IMR-90 (cell line): ENCODE measurements at regions not wholly inside any gene's neighbourhood (a gene's known extent, or its start where the extent isn't known, plus 50 kb on each side); places are given as distances from the start of the nearest gene placed in this dataset.

ENCODE experiments used
- ATAC-seq: fragments of 200-7000 bp; cut with Tn5 transposase; 2 replicates; pipeline ENCODE4 v1.9.1; 2020; ENCODE audit warnings: low read depth, mild to moderate bottlenecking, moderate library complexity
- BruUV-seq: library from RNA; stranded (reverse); fragments of 400-500 nt; replicated peaks from 2 replicates; lab custom pipeline; 2021; lab: Mats Ljungman, UMichigan
- CTCF ChIA-PET: fragments of 300-600 bp; formaldehyde crosslinking; extraction: SDS; loops from one replicate; lab custom pipeline; 2021; ENCODE audit warnings: antibody characterized with exemption; lab: Yijun Ruan, JAX
- POLR2A ChIA-PET: fragments of 300-600 bp; sonication (Branson Sonifier 250); formaldehyde crosslinking; loops from one replicate; lab custom pipeline; 2022; ENCODE audit warnings: antibody characterized with exemption; ENCODE audit not compliant: unreplicated experiment; lab: Charles Lee
- DNase-seq: peaks from one replicate; pipeline ENCODE4 v3.0.0; 2013
- H2AFZ ChIP-seq: replicated peaks from 2 replicates; pipeline ENCODE3; 2013; ENCODE audit warnings: low read length, mild to moderate bottlenecking; ENCODE audit not compliant: poor library complexity
- H2AK5ac ChIP-seq: 2 replicates; pipeline ENCODE4 v1.6.1; 2013; ENCODE audit warnings: low read depth, low read length, inconsistent platforms
- H2AK9ac ChIP-seq: replicated peaks from 2 replicates; pipeline ENCODE3; 2013; ENCODE audit warnings: mild to moderate bottlenecking, low read depth, low read length, moderate library complexity; ENCODE audit not compliant: poor library complexity
- H2BK120ac ChIP-seq: 2 replicates; pipeline ENCODE4 v1.6.1; 2013; ENCODE audit warnings: low read depth, low read length, inconsistent platforms
- H2BK15ac ChIP-seq: 3 replicates; pipeline ENCODE4 v1.6.1; 2013; ENCODE audit warnings: low read depth, low read length, inconsistent platforms
- H2BK20ac ChIP-seq: 2 replicates; pipeline ENCODE4 v1.6.1; 2013; ENCODE audit warnings: low read depth, mild to moderate bottlenecking, inconsistent platforms, low read length, moderate library complexity
- H2BK5ac ChIP-seq: 2 replicates; pipeline ENCODE4 v1.6.1; 2013; ENCODE audit warnings: mild to moderate bottlenecking, low read depth, low read length, inconsistent platforms; ENCODE audit not compliant: poor library complexity, severe bottlenecking
- H3K14ac ChIP-seq: replicated peaks from 2 replicates; pipeline ENCODE4 v1.6.1; 2013; ENCODE audit warnings: low read depth, low read length, inconsistent platforms
- H3K18ac ChIP-seq: 2 replicates; pipeline ENCODE4 v1.6.1; 2013; ENCODE audit warnings: low read depth, low read length, control low read depth
- H3K23ac ChIP-seq: 2 replicates; pipeline ENCODE4 v1.6.1; 2013; ENCODE audit warnings: low read depth, low read length, inconsistent platforms
- H3K27ac ChIP-seq: 2 replicates; pipeline ENCODE4 v1.5.1; 2013; ENCODE audit warnings: mild to moderate bottlenecking, control low read depth, low read length; ENCODE audit not compliant: insufficient read depth
- H3K27me3 ChIP-seq: 2 replicates; pipeline ENCODE4 v1.6.1; 2013; ENCODE audit warnings: low read length; ENCODE audit not compliant: control insufficient read depth, insufficient read depth
- H3K36me3 ChIP-seq: 2 replicates; pipeline ENCODE4 v1.6.1; 2013; ENCODE audit warnings: low read length, mixed read lengths; ENCODE audit not compliant: control insufficient read depth, insufficient read depth
- H3K4ac ChIP-seq: 2 replicates; pipeline ENCODE4 v1.6.1; 2013; ENCODE audit warnings: low read depth, low read length, inconsistent platforms
- H3K4me1 ChIP-seq: 2 replicates; pipeline ENCODE4 v1.6.1; 2013; ENCODE audit warnings: low read length, mixed read lengths; ENCODE audit not compliant: control insufficient read depth, insufficient read depth
- H3K4me2 ChIP-seq: 2 replicates; pipeline ENCODE4 v1.6.1; 2013; ENCODE audit warnings: low read depth, mild to moderate bottlenecking, control low read depth, low read length, moderate library complexity
- H3K4me3 ChIP-seq: 2 replicates; pipeline ENCODE4 v1.5.1; 2013; ENCODE audit warnings: low read depth, mild to moderate bottlenecking, control low read depth, low read length, moderate library complexity; ENCODE audit not compliant: insufficient read depth
- H3K56ac ChIP-seq: 2 replicates; pipeline ENCODE4 v1.6.1; 2013; ENCODE audit warnings: low read length, inconsistent platforms; ENCODE audit not compliant: insufficient read depth; ENCODE audit errors: extremely low read depth
- H3K79me1 ChIP-seq, 2 experiments: 2 replicates each; pipeline ENCODE4 v1.6.1; 2013; ENCODE audit warnings: low read length in 2 of 2, inconsistent platforms in 1 of 2, low read depth in 1 of 2
- H3K9ac ChIP-seq: 2 replicates; pipeline ENCODE4 v1.6.1; 2013; ENCODE audit warnings: low read depth, low read length, control low read depth
- H3K9me1 ChIP-seq: 2 replicates; pipeline ENCODE4 v1.6.1; 2013; ENCODE audit warnings: low read length, inconsistent platforms; ENCODE audit not compliant: insufficient read depth
- H3K9me3 ChIP-seq: 2 replicates; pipeline ENCODE4 v1.6.1; 2013; ENCODE audit warnings: low read length; ENCODE audit not compliant: control insufficient read depth, insufficient read depth
- H4K20me1 ChIP-seq: 2 replicates; pipeline ENCODE4 v1.6.1; 2013; ENCODE audit warnings: low read length, inconsistent platforms; ENCODE audit not compliant: insufficient read depth
- H4K5ac ChIP-seq: 2 replicates; pipeline ENCODE4 v1.6.1; 2013; ENCODE audit warnings: mild to moderate bottlenecking, low read depth, low read length, control low read depth
- H4K8ac ChIP-seq, 2 experiments: 2 replicates each; pipeline ENCODE4 v1.6.1; 2013; ENCODE audit warnings: low read depth in 2 of 2, low read length in 2 of 2, control low read depth in 1 of 2, inconsistent platforms in 1 of 2
- H4K91ac ChIP-seq: 2 replicates; pipeline ENCODE4 v1.6.1; 2013; ENCODE audit warnings: low read depth, low read length, inconsistent platforms; ENCODE audit not compliant: insufficient read depth
- BHLHE40 ChIP-seq: fragments of 150-350 bp; IDR thresholded peaks from 2 replicates; pipeline ENCODE4 v1.6.1; 2016; ENCODE audit warnings: mild to moderate bottlenecking, low read depth, low read length
- CEBPB ChIP-seq: IDR thresholded peaks from 2 replicates; pipeline ENCODE4 v1.6.1; 2012; ENCODE audit warnings: low read depth, low read length, improper control_type of control experiment
- CHD1 ChIP-seq: IDR thresholded peaks from 2 replicates; pipeline ENCODE4 v1.6.1; 2012; ENCODE audit warnings: low read depth, low read length, improper control_type of control experiment
- FOS ChIP-seq: fragments of 150-350 bp; IDR thresholded peaks from 2 replicates; pipeline ENCODE4 v1.6.1; 2016; ENCODE audit warnings: low read depth, low read length
- MAFK ChIP-seq: IDR thresholded peaks from 2 replicates; pipeline ENCODE4 v1.6.1; 2012; ENCODE audit warnings: low read depth, low read length, improper control_type of control experiment
- MXI1 ChIP-seq: IDR thresholded peaks from 2 replicates; pipeline ENCODE4 v1.6.1; 2012; ENCODE audit warnings: low read depth, mild to moderate bottlenecking, low read length, moderate library complexity, borderline replicate concordance
- NFE2L2 ChIP-seq: fragments of 150-350 bp; IDR thresholded peaks from 2 replicates; pipeline ENCODE4 v1.6.1; 2016; ENCODE audit warnings: low read depth, mild to moderate bottlenecking, low read length
- POLR2A ChIP-seq: IDR thresholded peaks from 2 replicates; pipeline ENCODE4 v1.6.1; 2012; ENCODE audit warnings: mild to moderate bottlenecking, low read depth, low read length
- RCOR1 ChIP-seq: IDR thresholded peaks from 2 replicates; pipeline ENCODE4 v1.6.1; 2012; ENCODE audit warnings: mild to moderate bottlenecking, low read length, improper control_type of control experiment; ENCODE audit not compliant: insufficient replicate concordance
- RFX5 ChIP-seq: IDR thresholded peaks from 2 replicates; pipeline ENCODE4 v1.8.0; 2012; ENCODE audit warnings: low read depth, mild to moderate bottlenecking, low read length, moderate library complexity
- SMC3 ChIP-seq: fragments of 150-350 bp; IDR thresholded peaks from 2 replicates; pipeline ENCODE4 v1.6.1; 2016; ENCODE audit warnings: low read depth, mild to moderate bottlenecking, antibody characterized with exemption, low read length, moderate library complexity
- WGBS, 2 experiments: methylation state at CpG; one replicate each; pipeline versions ENCODE4 v1.1.5 to v1.1.7; 2013; ENCODE audit warnings: missing lambda C conversion rate in 2 of 2; ENCODE audit not compliant: insufficient read length in 1 of 2; ENCODE audit errors: extremely low coverage in 2 of 2; 5-methylcytosine and 5-hydroxymethylcytosine counted together
- dilution Hi-C: fragments of 300-500 bp; cut with HindIII; formaldehyde crosslinking; loops from one replicate; pipeline ENCODE4 v1.14.3; 2018; ENCODE audit warnings: low sequenced_read_pairs; ENCODE audit not compliant: unreplicated experiment
- in situ Hi-C: fragments of 300-500 bp; cut with MboI; formaldehyde crosslinking; loops from 3 replicates; pipeline ENCODE4 v1.14.3; 2019; ENCODE audit warnings: low sequenced_read_pairs, inconsistent platforms, mixed read lengths
- intact Hi-C: fragments of 100-400 bp; cut with micrococcal nuclease; formaldehyde crosslinking; loops from 2 replicates; pipeline ENCODE4 v1.10.0; 2022
- TF ChIP-seq, protein P1 (sequence below): fragments of 150-350 bp; IDR thresholded peaks from 2 replicates; pipeline ENCODE4 v1.6.1; 2017; ENCODE audit warnings: mild to moderate bottlenecking, antibody characterized with exemption, low read length, low read depth
- TF ChIP-seq, protein P2 (sequence below): fragments of 150-350 bp; IDR thresholded peaks from 2 replicates; pipeline ENCODE4 v1.6.1; 2016; ENCODE audit warnings: low read depth, mild to moderate bottlenecking, low read length, moderate library complexity, borderline replicate concordance
- TF ChIP-seq, protein P3 (sequence below): conservative IDR thresholded peaks from 2 replicates; pipeline ENCODE4 v1.5.1; 2012; ENCODE audit warnings: mild to moderate bottlenecking, low read depth, low read length, improper control_type of control experiment

DNA sequence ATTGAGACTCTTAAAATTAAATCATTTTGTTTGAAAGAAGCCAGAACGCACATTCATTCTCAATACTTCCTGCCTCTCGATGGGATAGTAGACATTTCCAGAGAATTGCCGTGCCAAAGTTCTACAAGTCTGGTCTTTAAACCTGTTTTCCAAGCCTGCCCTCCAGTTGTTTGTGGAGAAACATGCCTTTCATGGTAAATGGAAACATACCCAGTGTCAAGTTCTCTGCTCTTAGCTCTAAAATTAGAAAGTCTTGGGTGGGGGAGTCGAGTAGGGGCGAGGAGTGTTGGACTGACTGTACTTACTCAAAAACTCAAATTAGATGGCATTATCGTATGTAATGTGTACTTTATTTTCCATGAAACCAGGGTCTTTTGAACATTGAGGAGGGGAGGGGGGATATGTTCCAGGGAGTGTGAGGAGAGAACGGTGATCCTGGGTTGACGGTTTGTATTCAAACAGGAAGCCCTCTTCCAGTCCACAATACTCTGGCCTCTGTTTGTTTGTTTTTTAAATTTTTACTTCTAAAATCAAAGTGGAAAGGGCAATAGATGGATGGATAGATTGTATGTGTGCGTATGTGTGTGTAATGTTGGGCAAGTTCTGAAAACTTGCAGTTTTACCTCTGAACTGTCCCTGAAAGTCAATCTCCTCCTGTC lies 106.8 kb upstream of the ARMC2 start:
- in situ Hi-C loops = no loop called here

More for the DNA sequence above, 106.8 kb upstream of the ARMC2 start:
- Histone ChIP-seq H3K18ac (no peak overlapping the region), H3K9me3 (no peaks in the 10 kb centered on the region), H4K20me1 (no peaks in the 10 kb centered on the region), H2BK5ac (no peak overlapping the region), H2AFZ (no peak overlapping the region), H3K36me3 (no peaks in the 10 kb centered on the region), H2BK20ac (no peak overlapping the region), H3K23ac (peak overlapping the region; percentile 53; the same call in 1 of the 2 replicates), H3K9ac (no peak overlapping the region), H4K91ac (no peak overlapping the region), H4K8ac (no peak overlapping the region), H3K56ac (no peak overlapping the region), H3K4me2 (no peak overlapping the region), H3K9me1 (peaks cover 4% of the 10 kb centered on the region), H2AK5ac (no peak overlapping the region), H3K4me3 (no peak overlapping the region), H2BK120ac (no peak overlapping the region), H2AK9ac (no peak overlapping the region), H3K27ac (no peak overlapping the region), H3K14ac (0 out of 2 replicates have a peak overlapping the region, but pooled peaks have one; percentile 21), H3K4ac (no peak overlapping the region), H2BK15ac (no peak overlapping the region; the same call in 2 of the 3 replicates), H4K5ac (no peak overlapping the region), H3K27me3 (no peaks in the 10 kb centered on the region), H3K4me1 (peaks cover 9% of the 10 kb centered on the region), H3K79me1 (no peaks in the 10 kb centered on the region)
- no peak for DNase-seq
- ChIA-PET POLR2A (no interaction called here), CTCF (no interaction called here)
- intact Hi-C loops = no loop called here
- ATAC-seq = no peak
- dilution Hi-C loops = no loop called here
- WGBS, 2 experiments = 100% methylated on average over 1 of the region's 9 CpGs; no CpG with 5 or more reads in 1 of the 2 experiments
- TF ChIP-seq POLR2A (no peak), RCOR1 (no peak), MAFK (no peak), MXI1 (no peak), FOS (no peak), CHD1 (no peak), SMC3 (no peak), BHLHE40 (no peak), NFE2L2 (no peak), CEBPB (no peak), RFX5 (no peak)
- TF ChIP-seq, protein P1, sequence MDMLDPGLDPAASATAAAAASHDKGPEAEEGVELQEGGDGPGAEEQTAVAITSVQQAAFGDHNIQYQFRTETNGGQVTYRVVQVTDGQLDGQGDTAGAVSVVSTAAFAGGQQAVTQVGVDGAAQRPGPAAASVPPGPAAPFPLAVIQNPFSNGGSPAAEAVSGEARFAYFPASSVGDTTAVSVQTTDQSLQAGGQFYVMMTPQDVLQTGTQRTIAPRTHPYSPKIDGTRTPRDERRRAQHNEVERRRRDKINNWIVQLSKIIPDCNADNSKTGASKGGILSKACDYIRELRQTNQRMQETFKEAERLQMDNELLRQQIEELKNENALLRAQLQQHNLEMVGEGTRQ = no peak
- TF ChIP-seq, protein P2, sequence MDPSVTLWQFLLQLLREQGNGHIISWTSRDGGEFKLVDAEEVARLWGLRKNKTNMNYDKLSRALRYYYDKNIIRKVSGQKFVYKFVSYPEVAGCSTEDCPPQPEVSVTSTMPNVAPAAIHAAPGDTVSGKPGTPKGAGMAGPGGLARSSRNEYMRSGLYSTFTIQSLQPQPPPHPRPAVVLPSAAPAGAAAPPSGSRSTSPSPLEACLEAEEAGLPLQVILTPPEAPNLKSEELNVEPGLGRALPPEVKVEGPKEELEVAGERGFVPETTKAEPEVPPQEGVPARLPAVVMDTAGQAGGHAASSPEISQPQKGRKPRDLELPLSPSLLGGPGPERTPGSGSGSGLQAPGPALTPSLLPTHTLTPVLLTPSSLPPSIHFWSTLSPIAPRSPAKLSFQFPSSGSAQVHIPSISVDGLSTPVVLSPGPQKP = no peak
- TF ChIP-seq, protein P3, sequence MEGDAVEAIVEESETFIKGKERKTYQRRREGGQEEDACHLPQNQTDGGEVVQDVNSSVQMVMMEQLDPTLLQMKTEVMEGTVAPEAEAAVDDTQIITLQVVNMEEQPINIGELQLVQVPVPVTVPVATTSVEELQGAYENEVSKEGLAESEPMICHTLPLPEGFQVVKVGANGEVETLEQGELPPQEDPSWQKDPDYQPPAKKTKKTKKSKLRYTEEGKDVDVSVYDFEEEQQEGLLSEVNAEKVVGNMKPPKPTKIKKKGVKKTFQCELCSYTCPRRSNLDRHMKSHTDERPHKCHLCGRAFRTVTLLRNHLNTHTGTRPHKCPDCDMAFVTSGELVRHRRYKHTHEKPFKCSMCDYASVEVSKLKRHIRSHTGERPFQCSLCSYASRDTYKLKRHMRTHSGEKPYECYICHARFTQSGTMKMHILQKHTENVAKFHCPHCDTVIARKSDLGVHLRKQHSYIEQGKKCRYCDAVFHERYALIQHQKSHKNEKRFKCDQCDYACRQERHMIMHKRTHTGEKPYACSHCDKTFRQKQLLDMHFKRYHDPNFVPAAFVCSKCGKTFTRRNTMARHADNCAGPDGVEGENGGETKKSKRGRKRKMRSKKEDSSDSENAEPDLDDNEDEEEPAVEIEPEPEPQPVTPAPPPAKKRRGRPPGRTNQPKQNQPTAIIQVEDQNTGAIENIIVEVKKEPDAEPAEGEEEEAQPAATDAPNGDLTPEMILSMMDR = no peak
- BruUV-seq = no TSS peak
